Stimulated activated CD4-positive, alpha-beta T cell treated with anti-CD3 and anti-CD28 coated beads, Interleukin-4, amount 100 ng/mL, for 48 hours (primary cell): ENCODE measurements at regions not wholly inside any gene's neighbourhood (a gene's known extent, or its start where the extent isn't known, plus 50 kb on each side); places are given as distances from the start of the nearest gene placed in this dataset.

Experiments used
- DNase-seq, 2 donors: peaks; one replicate each; pipeline ENCODE4 v3.0.0-alpha.2; 2020; ENCODE audit warnings: low read depth in 2 of 2

GRCh38 chr18:27826101-27826500 lies 350.8 kb downstream of the CDH2 start:
- DNase-seq, result no peak

GRCh38 chr18:27825689-27826088 lies 351.2 kb downstream of the CDH2 start:
- no peak for DNase-seq

- no peak for DNase-seq
Observed at GRCh38 chr18:27824841-27825681, 351.9 kb downstream of the CDH2 start.

- DNase-seq, result no peak
Observed at GRCh38 chr18:27824275-27824674, 352.7 kb downstream of the CDH2 start.

GRCh38 chr18:27823053-27823452 lies 353.9 kb downstream of the CDH2 start:
- DNase-seq, result no peak

- DNase-seq, result no peak
Observed at GRCh38 chr18:27808683-27809082, 368.2 kb downstream of the CDH2 start.

GRCh38 chr18:27803957-27804356 lies 373.0 kb downstream of the CDH2 start:
- DNase-seq, result no peak

GRCh38 chr18:27797484-27797883 lies 379.4 kb downstream of the CDH2 start:
- no peak for DNase-seq

GRCh38 chr18:27794181-27794926 lies 382.6 kb downstream of the CDH2 start:
- DNase-seq, result no peak

- DNase-seq, result no peak
Observed at GRCh38 chr18:27793013-27793785, 383.7 kb downstream of the CDH2 start.

- DNase-seq, result no peak
Observed at GRCh38 chr18:27789406-27789805, 387.5 kb downstream of the CDH2 start.

- no peak for DNase-seq
Observed at GRCh38 chr18:27787547-27787946, 389.4 kb downstream of the CDH2 start.

GRCh38 chr18:27785815-27786471 lies 391.0 kb downstream of the CDH2 start:
- no peak for DNase-seq

- DNase-seq, result no peak
Observed at GRCh38 chr18:27780061-27780745, 396.7 kb downstream of the CDH2 start.

GRCh38 chr18:27778925-27779324 lies 398.0 kb downstream of the CDH2 start:
- no peak for DNase-seq

GRCh38 chr18:27778441-27778840 lies 398.5 kb downstream of the CDH2 start:
- DNase-seq, result no peak

GRCh38 chr18:27772081-27772480 lies 404.8 kb downstream of the CDH2 start:
- no peak for DNase-seq

GRCh38 chr18:27771571-27771970 lies 405.4 kb downstream of the CDH2 start:
- DNase-seq, result no peak

GRCh38 chr18:27769152-27769551 lies 407.8 kb downstream of the CDH2 start:
- DNase-seq, result no peak

- no peak for DNase-seq
Observed at GRCh38 chr18:27763936-27764335, 413.0 kb downstream of the CDH2 start.

GRCh38 chr18:27763341-27763740 lies 413.6 kb downstream of the CDH2 start:
- DNase-seq, result no peak
